ENCODE measurements at regions not wholly inside any gene's neighbourhood (a gene's known extent, or its start where the extent isn't known, plus 50 kb on each side); places are given as distances from the start of the nearest gene placed in this dataset.

DNA sequence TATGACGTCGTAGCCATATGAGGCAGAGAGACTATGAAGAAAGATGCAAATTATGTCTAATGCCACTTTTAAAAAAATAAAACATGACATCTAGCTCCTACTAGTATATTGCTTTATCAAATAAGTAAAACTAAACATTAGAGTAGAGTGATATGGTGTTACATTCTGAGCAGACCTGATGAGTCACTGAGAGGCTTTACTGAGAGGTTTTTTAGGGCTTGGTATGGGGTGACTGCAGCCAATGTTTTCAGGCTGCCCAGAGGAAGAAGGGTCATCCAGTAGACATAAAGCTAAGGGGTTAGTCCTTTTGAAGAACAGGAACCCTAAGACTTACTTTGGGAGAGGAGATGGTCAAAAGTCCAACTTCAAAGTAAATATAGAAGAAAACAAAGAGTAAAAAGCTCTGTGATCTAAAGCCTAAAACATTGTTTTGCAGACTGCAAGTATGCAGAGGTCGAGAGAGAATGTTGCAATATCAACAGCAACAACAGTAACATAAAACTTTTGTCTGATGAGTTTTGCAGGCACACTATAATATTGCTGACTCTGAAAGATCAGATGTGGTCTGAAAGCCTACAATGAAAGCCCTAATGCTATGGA, 774.7 kb downstream of the TMTC2 start:
- Mint-ChIP-seq H3K4me3 (no peak overlapping the region), H3K27ac (no peak overlapping the region), H3K36me3 (no peaks in the 10 kb centered on the region), H3K27me3 (ENCODE audit: insufficient read depth, low read depth) (peaks cover 2% of the 10 kb centered on the region), H3K9me3 (no peaks in the 10 kb centered on the region), H3K4me1 (peaks cover 4% of the 10 kb centered on the region)
- Histone ChIP-seq H3K36me3 (no peaks in the 10 kb centered on the region), H3K9me3 (ENCODE audit: low read depth) (no peaks in the 10 kb centered on the region), H3K9ac (no peak overlapping the region), H3K4me1 (peaks cover 10% of the 10 kb centered on the region), H3K4me3 (no peak overlapping the region), H3K27me3 (no peaks in the 10 kb centered on the region), H3F3A (ENCODE audit: low read depth) (no peaks in the 10 kb centered on the region), H3K27ac (no peak overlapping the region), H3K79me2 (ENCODE audit: low read depth) (no peaks in the 10 kb centered on the region), H4K20me1 (ENCODE audit: low read depth) (no peaks in the 10 kb centered on the region), H2AFZ (replicated peaks) (no peak overlapping the region), H3K4me2 (no peak overlapping the region)
- TF ChIP-seq EZH2 (IDR thresholded peaks at IDR 0.05) (no peak), CTCF (IDR thresholded peaks at IDR 0.05) (no peak)
- DNase-seq (ENCODE audit: low spot score), result no peak

DNA sequence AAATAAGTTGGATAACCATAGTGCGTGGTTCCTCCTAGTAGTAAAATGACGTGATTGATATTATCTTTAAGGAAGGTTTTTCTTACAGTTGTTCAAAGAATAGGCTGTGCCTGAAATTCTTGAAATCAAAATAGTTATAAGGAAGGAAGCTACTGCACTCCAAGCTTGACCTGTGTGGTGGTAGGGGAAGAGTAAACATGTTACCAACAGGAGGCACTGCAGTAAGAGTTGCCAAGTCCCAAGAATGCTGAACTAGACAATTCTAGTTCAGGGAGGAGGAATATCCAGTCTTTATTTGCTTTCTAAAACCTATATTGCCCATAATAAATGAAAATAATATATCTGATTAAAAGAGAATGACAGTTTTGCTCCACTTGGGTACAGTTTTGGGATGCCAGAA, 764.5 kb downstream of the TMTC2 start:
- Histone ChIP-seq H3K9ac (no peak overlapping the region), H3K27me3 (no peaks in the 10 kb centered on the region), H3K79me2 (ENCODE audit: low read depth) (no peaks in the 10 kb centered on the region), H3K4me2 (no peak overlapping the region), H3K36me3 (no peaks in the 10 kb centered on the region), H2AFZ (replicated peaks) (no peak overlapping the region), H3F3A (ENCODE audit: low read depth) (no peaks in the 10 kb centered on the region), H4K20me1 (ENCODE audit: low read depth) (no peaks in the 10 kb centered on the region), H3K9me3 (ENCODE audit: low read depth) (no peaks in the 10 kb centered on the region), H3K27ac (no peak overlapping the region), H3K4me1 (no peaks in the 10 kb centered on the region), H3K4me3 (no peak overlapping the region)
- H3K4me3 Mint-ChIP-seq, result no peak overlapping the region
- H3K4me1 Mint-ChIP-seq, result no peaks in the 10 kb centered on the region
- no peak overlapping the region for H3K27ac Mint-ChIP-seq
- no peaks in the 10 kb centered on the region for H3K9me3 Mint-ChIP-seq
- no peak for DNase-seq (ENCODE audit: low spot score)
- H3K27me3 Mint-ChIP-seq (ENCODE audit: insufficient read depth, low read depth), result no peaks in the 10 kb centered on the region
- TF ChIP-seq EZH2phosphoT487 (IDR thresholded peaks at IDR 0.05), result no peak
- no peak for TF ChIP-seq EZH2 (IDR thresholded peaks at IDR 0.05)
- TF ChIP-seq CTCF (IDR thresholded peaks at IDR 0.05), result no peak
- no peaks in the 10 kb centered on the region for H3K36me3 Mint-ChIP-seq

DNA sequence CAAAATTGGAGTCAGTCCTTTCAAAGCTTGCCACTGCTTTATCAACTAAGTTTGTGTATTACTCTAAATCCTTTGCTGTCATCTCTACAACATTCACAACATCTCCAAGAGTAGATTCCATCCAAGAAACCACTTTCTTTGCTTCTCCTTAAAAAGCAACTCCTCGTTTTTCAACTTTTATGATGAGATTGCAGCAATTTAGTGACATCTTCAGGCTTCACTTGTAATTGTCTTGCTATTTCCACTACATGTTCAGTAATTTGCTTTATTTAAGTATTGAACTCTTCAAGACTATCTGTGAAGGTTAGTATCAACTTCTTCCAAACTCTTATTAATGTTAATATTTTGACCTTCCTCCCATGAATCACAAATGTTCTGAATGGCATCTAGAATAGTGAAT, 747.9 kb downstream of the TMTC2 start:
- Histone ChIP-seq H2AFZ (replicated peaks) (no peak overlapping the region), H3K9me3 (ENCODE audit: low read depth) (peaks cover 4% of the 10 kb centered on the region), H3K27me3 (no peaks in the 10 kb centered on the region), H3K27ac (no peak overlapping the region), H4K20me1 (ENCODE audit: low read depth) (no peaks in the 10 kb centered on the region), H3K36me3 (no peaks in the 10 kb centered on the region), H3K4me2 (no peak overlapping the region), H3K4me3 (no peak overlapping the region), H3K79me2 (ENCODE audit: low read depth) (no peaks in the 10 kb centered on the region), H3K9ac (no peak overlapping the region), H3F3A (ENCODE audit: low read depth) (no peaks in the 10 kb centered on the region), H3K4me1 (no peaks in the 10 kb centered on the region)
- Mint-ChIP-seq H3K4me1 (no peaks in the 10 kb centered on the region), H3K36me3 (no peaks in the 10 kb centered on the region), H3K4me3 (no peak overlapping the region), H3K9me3 (peaks cover 8% of the 10 kb centered on the region), H3K27me3 (ENCODE audit: insufficient read depth, low read depth) (peaks cover 3% of the 10 kb centered on the region), H3K27ac (no peak overlapping the region)
- DNase-seq (ENCODE audit: low spot score), result no peak
- no peak for TF ChIP-seq CTCF (IDR thresholded peaks at IDR 0.05)
- TF ChIP-seq EZH2phosphoT487 (IDR thresholded peaks at IDR 0.05), result no peak
- TF ChIP-seq EZH2 (IDR thresholded peaks at IDR 0.05), result no peak

Measured in neural progenitor cell (in vitro differentiated cells).